Esophagus muscularis mucosa (tissue), 3 donors: ENCODE measurements at regions not wholly inside any gene's neighbourhood (a gene's known extent, or its start where the extent isn't known, plus 50 kb on each side); places are given as distances from the start of the nearest gene placed in this dataset.

Experiments
- CTCF ChIP-seq, 3 experiments: fragments of 200-600 bp in 2 of 3; fragments of 450-650 bp in 1 of 3; sonication (generic) in 2 of 3; IDR thresholded peaks; one replicate each; pipeline ENCODE4 v1.5.1; 2017 to 2019; ENCODE audit warnings: antibody characterized with exemption in 3 of 3, mild to moderate bottlenecking in 2 of 3, moderate library complexity in 1 of 3
- POLR2A ChIP-seq: fragments of 450-650 bp; IDR thresholded peaks from one replicate; pipeline ENCODE4 v1.6.1; 2017; ENCODE audit warnings: antibody characterized with exemption, moderate library complexity, mild to moderate bottlenecking, low read depth

DNA sequence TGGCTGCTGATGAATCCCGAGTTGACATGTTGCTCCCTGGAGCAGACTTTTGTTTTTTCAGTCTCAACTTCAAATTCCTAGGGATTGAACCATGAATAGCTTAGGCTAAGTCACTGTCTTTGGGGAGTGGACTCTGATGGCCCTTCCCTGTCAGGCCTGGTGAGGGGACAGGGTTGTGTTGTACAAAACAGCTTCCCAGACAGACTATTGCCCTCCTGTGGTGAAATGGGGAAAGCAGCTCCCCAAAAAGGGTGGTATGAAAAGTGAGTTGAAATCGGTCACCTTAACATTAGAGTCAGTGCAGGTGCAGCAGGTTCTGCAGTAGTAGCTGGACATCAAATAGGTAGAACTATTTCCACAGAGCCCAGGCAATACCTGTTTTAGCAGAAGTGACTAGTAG is 775.6 kb downstream of the ROBO2 start:
- TF ChIP-seq POLR2A (no peak), CTCF (IDR thresholded peaks at IDR 0.05) (no peak)
